Thyroid gland (tissue), 4 donors: ENCODE measurements at regions not wholly inside any gene's neighbourhood (a gene's known extent, or its start where the extent isn't known, plus 50 kb on each side); places are given as distances from the start of the nearest gene placed in this dataset.

Experiments used
- POLR2A ChIP-seq, 2 donors: fragments of 450-650 bp; IDR thresholded peaks; one replicate each; pipeline ENCODE4 v1.6.1; 2017; ENCODE audit warnings: antibody characterized with exemption in 2 of 2, mild to moderate bottlenecking in 2 of 2, moderate library complexity in 1 of 2
- TF ChIP-seq, protein P1 (sequence below), 6 experiments: fragments of 200-600 bp in 3 of 6; fragments of 450-650 bp in 3 of 6; sonication (generic) in 3 of 6; IDR thresholded peaks; one replicate each; pipeline ENCODE4 v1.5.1; 2016 to 2019; ENCODE audit warnings: antibody characterized with exemption in 6 of 6, mild to moderate bottlenecking in 2 of 6, inconsistent platforms in 1 of 6, moderate library complexity in 1 of 6

DNA sequence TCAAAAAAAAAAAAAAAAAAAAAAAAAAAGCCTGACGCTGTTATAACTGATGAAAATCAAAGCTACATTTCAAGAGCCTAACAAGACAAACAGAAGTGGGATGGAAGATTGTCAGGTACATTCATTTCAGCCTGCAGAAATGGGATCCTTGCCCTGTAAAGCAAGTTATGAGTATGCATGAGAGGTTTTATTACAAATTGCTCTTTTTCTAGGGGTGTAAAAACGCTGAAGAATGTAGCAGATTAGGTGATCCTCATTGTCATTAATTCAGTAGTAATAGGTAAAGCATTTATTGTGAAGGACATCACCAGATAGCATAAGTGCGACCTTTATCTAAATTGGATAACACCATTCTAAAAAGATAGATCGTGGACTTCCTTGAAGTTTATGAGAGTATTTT is 208.3 kb downstream of the KCNJ2 start:
- TF ChIP-seq, protein P1, sequence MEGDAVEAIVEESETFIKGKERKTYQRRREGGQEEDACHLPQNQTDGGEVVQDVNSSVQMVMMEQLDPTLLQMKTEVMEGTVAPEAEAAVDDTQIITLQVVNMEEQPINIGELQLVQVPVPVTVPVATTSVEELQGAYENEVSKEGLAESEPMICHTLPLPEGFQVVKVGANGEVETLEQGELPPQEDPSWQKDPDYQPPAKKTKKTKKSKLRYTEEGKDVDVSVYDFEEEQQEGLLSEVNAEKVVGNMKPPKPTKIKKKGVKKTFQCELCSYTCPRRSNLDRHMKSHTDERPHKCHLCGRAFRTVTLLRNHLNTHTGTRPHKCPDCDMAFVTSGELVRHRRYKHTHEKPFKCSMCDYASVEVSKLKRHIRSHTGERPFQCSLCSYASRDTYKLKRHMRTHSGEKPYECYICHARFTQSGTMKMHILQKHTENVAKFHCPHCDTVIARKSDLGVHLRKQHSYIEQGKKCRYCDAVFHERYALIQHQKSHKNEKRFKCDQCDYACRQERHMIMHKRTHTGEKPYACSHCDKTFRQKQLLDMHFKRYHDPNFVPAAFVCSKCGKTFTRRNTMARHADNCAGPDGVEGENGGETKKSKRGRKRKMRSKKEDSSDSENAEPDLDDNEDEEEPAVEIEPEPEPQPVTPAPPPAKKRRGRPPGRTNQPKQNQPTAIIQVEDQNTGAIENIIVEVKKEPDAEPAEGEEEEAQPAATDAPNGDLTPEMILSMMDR (IDR thresholded peaks at IDR 0.05) = no peak
- no peak for TF ChIP-seq POLR2A (IDR thresholded peaks at IDR 0.05)
